ENCODE measurements at regions not wholly inside any gene's neighbourhood (a gene's known extent, or its start where the extent isn't known, plus 50 kb on each side); places are given as distances from the start of the nearest gene placed in this dataset.

GRCh38 chr6:163935158-163935762 lies 520.7 kb downstream of the QKI start:
- H3K4me1 Mint-ChIP-seq (ENCODE audit: insufficient read depth, unreplicated experiment) = peaks cover 6% of the 10 kb centered on the region
- POLR2A ChIA-PET = interaction anchor here (0.6 kb wide), 1 partner anchor 344 kb away, joined by 3 read pairs; no protein-coding TSS in a partner anchor
- intact Hi-C loops (cut with micrococcal nuclease) = no loop called here
- no peaks in the 10 kb centered on the region for H3K27me3 Mint-ChIP-seq (ENCODE audit: insufficient read depth, unreplicated experiment)
- DNase-seq (ENCODE audit: unreplicated experiment) = no peak
- peaks cover 5% of the 10 kb centered on the region for H3K36me3 Mint-ChIP-seq (ENCODE audit: insufficient read depth, unreplicated experiment)
- CTCF ChIA-PET = interaction anchor here (0.7 kb wide), 1 partner anchor 93 kb away, joined by 4 read pairs; no protein-coding TSS in a partner anchor
- no peak overlapping the region for H3K4me3 Mint-ChIP-seq (ENCODE audit: unreplicated experiment)
- TF ChIP-seq CTCF (IDR thresholded peaks at IDR 0.05; ENCODE audit: unreplicated experiment) = no peak
- no peaks in the 10 kb centered on the region for H3K9me3 Mint-ChIP-seq (ENCODE audit: unreplicated experiment)
- BruUV-seq (replicated peaks) = no TSS peak
- H3K27ac Mint-ChIP-seq (ENCODE audit: low read depth, unreplicated experiment) = no peak overlapping the region

- ChIA-PET CTCF (interaction anchor here (0.6 kb wide), 1 partner anchor 143 kb away, joined by 4 read pairs; no protein-coding TSS in a partner anchor), POLR2A (no interaction called here)
- H3K27ac Mint-ChIP-seq (ENCODE audit: low read depth, unreplicated experiment) = no peak overlapping the region
- intact Hi-C loops (cut with micrococcal nuclease) = no loop called here
- no peak overlapping the region for H3K4me3 Mint-ChIP-seq (ENCODE audit: unreplicated experiment)
- BruUV-seq (replicated peaks) = no TSS peak
- peaks cover 2% of the 10 kb centered on the region for H3K4me1 Mint-ChIP-seq (ENCODE audit: insufficient read depth, unreplicated experiment)
- H3K27me3 Mint-ChIP-seq (ENCODE audit: insufficient read depth, unreplicated experiment) = no peaks in the 10 kb centered on the region
- TF ChIP-seq CTCF (IDR thresholded peaks at IDR 0.05; ENCODE audit: unreplicated experiment) = no peak
- H3K9me3 Mint-ChIP-seq (ENCODE audit: unreplicated experiment) = no peaks in the 10 kb centered on the region
- DNase-seq (ENCODE audit: unreplicated experiment) = no peak
- peaks cover 5% of the 10 kb centered on the region for H3K36me3 Mint-ChIP-seq (ENCODE audit: insufficient read depth, unreplicated experiment)
These were observed 515.5 kb downstream of the QKI start for GRCh38 chr6:163930012-163930411.

DNA sequence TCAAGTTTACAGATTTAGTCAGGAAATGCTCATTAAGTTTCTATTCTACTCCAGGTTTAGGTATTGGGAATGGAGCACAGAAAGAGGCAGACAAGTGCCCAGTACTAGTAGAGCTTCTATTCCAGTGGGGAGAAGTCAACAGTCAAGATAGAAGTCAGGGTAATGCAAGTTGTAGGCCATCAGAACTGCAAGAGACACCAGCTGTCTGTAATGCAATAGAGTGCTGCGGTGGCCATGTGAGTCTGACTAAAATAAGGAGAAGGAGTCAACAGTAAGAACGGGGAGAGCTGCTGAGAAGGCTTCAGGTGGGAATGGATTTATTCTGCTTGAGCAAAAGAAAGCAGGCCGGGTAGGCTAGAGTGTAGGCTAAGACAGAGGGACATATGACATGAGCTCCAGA lies 515.0 kb downstream of the QKI start:
- ChIA-PET CTCF (interaction anchor here (0.6 to 1.6 kb wide), 2 partner anchors 26 to 142 kb away, joined by 4 to 5 read pairs; no protein-coding TSS in a partner anchor), POLR2A (interaction anchor here (0.6 kb wide), 1 partner anchor 29 kb away, joined by 3 read pairs; no protein-coding TSS in a partner anchor)
- Mint-ChIP-seq H3K27me3 (ENCODE audit: insufficient read depth, unreplicated experiment) (no peaks in the 10 kb centered on the region), H3K36me3 (ENCODE audit: insufficient read depth, unreplicated experiment) (peaks cover 5% of the 10 kb centered on the region), H3K9me3 (ENCODE audit: unreplicated experiment) (no peaks in the 10 kb centered on the region), H3K4me1 (ENCODE audit: insufficient read depth, unreplicated experiment) (no peaks in the 10 kb centered on the region), H3K4me3 (ENCODE audit: unreplicated experiment) (no peak overlapping the region), H3K27ac (ENCODE audit: low read depth, unreplicated experiment) (no peak overlapping the region)
- intact Hi-C loops (cut with micrococcal nuclease) = no loop called here
- TF ChIP-seq CTCF (IDR thresholded peaks at IDR 0.05; ENCODE audit: unreplicated experiment) = no peak
- no TSS peak for BruUV-seq (replicated peaks)
- no peak for DNase-seq (ENCODE audit: unreplicated experiment)

DNA sequence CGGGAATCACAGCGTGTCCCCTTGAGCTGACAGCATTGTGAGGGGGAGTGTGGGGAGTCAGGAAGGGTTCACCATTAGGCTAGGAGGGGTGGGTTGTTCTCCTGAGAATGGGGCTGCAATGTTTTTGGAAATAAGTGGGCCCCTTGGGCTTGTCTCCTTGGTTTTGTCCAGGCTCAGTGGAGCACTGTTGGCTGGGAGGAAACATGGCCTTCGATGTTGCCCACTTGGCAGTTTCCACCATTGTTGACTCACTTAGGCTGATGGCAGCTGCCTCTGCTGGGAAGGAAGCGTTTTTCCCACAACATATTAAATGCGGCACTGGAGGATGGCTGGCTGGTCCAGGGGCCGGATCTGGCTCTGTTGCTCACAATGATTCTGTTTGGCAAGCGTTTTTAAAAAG lies 512.1 kb downstream of the QKI start:
- no peak for TF ChIP-seq CTCF (IDR thresholded peaks at IDR 0.05; ENCODE audit: unreplicated experiment)
- Mint-ChIP-seq H3K4me1 (ENCODE audit: insufficient read depth, unreplicated experiment) (no peaks in the 10 kb centered on the region), H3K36me3 (ENCODE audit: insufficient read depth, unreplicated experiment) (no peaks in the 10 kb centered on the region), H3K27me3 (ENCODE audit: insufficient read depth, unreplicated experiment) (no peaks in the 10 kb centered on the region), H3K4me3 (ENCODE audit: unreplicated experiment) (no peak overlapping the region), H3K9me3 (ENCODE audit: unreplicated experiment) (no peaks in the 10 kb centered on the region), H3K27ac (ENCODE audit: low read depth, unreplicated experiment) (no peak overlapping the region)
- no peak for DNase-seq (ENCODE audit: unreplicated experiment)
- POLR2A ChIA-PET = interaction anchor here (0.7 kb wide), 1 partner anchor 81 kb away, joined by 3 read pairs; no protein-coding TSS in a partner anchor
- CTCF ChIA-PET = no interaction called here
- no TSS peak for BruUV-seq (replicated peaks)
- intact Hi-C loops (cut with micrococcal nuclease) = no loop called here
